SK-N-SH (cell line): ENCODE measurements at regions not wholly inside any gene's neighbourhood (a gene's known extent, or its start where the extent isn't known, plus 50 kb on each side); places are given as distances from the start of the nearest gene placed in this dataset.

ENCODE experiments used
- NRF1 ChIP-seq: IDR thresholded peaks from 2 replicates; pipeline ENCODE4 v1.6.1; 2012; ENCODE audit warnings: low read depth, mild to moderate bottlenecking, low read length
- TF ChIP-seq, protein P1 (sequence below): IDR thresholded peaks from 2 replicates; pipeline ENCODE4 v1.6.1; 2012; ENCODE audit warnings: mild to moderate bottlenecking, low read depth, low read length, moderate library complexity

DNA sequence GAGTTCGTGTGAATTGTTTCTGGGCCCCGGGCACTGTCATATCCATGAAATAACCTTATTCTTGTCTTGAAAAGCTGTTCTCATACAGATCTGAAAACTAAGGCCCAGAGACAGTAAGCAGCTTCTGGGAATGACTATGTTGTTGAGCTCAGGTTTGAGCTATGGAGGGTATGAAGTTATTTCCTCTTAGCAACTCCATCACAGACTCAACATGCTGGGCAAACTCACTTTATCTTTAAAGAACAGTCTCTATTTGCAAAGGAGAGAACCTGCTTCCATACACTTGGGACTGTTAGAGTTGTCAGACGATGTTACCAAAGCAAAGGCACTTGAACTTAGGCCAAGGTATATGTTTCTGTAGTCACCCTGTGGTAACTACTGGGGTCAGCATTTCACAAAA, 90.0 kb downstream of the GPR88 start:
- no peak for TF ChIP-seq NRF1
- TF ChIP-seq, protein P1, sequence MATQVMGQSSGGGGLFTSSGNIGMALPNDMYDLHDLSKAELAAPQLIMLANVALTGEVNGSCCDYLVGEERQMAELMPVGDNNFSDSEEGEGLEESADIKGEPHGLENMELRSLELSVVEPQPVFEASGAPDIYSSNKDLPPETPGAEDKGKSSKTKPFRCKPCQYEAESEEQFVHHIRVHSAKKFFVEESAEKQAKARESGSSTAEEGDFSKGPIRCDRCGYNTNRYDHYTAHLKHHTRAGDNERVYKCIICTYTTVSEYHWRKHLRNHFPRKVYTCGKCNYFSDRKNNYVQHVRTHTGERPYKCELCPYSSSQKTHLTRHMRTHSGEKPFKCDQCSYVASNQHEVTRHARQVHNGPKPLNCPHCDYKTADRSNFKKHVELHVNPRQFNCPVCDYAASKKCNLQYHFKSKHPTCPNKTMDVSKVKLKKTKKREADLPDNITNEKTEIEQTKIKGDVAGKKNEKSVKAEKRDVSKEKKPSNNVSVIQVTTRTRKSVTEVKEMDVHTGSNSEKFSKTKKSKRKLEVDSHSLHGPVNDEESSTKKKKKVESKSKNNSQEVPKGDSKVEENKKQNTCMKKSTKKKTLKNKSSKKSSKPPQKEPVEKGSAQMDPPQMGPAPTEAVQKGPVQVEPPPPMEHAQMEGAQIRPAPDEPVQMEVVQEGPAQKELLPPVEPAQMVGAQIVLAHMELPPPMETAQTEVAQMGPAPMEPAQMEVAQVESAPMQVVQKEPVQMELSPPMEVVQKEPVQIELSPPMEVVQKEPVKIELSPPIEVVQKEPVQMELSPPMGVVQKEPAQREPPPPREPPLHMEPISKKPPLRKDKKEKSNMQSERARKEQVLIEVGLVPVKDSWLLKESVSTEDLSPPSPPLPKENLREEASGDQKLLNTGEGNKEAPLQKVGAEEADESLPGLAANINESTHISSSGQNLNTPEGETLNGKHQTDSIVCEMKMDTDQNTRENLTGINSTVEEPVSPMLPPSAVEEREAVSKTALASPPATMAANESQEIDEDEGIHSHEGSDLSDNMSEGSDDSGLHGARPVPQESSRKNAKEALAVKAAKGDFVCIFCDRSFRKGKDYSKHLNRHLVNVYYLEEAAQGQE: no peak
